Mesothelial cell of epicardium (in vitro differentiated cells): ENCODE measurements at regions not wholly inside any gene's neighbourhood (a gene's known extent, or its start where the extent isn't known, plus 50 kb on each side); places are given as distances from the start of the nearest gene placed in this dataset.

Experiments
- DNase-seq, 2 experiments: peaks; one replicate each; pipeline ENCODE4 v3.0.0; 2021; ENCODE audit warnings: low spot score in 2 of 2; ENCODE audit not compliant: unreplicated experiment in 2 of 2
- H3K27ac Mint-ChIP-seq: 2 replicates; pipeline ENCODE4 v1.8.0; 2021; ENCODE audit warnings: mixed read lengths
- H3K27me3 Mint-ChIP-seq: 2 replicates; pipeline ENCODE4 v1.8.0; 2021; ENCODE audit warnings: low read depth, mixed read lengths
- H3K36me3 Mint-ChIP-seq: 2 replicates; pipeline ENCODE4 v1.8.0; 2021; ENCODE audit warnings: mixed read lengths
- H3K4me1 Mint-ChIP-seq: 2 replicates; pipeline ENCODE4 v1.8.0; 2021; ENCODE audit warnings: mixed read lengths
- H3K4me3 Mint-ChIP-seq: 2 replicates; pipeline ENCODE4 v1.8.0; 2021; ENCODE audit warnings: mild to moderate bottlenecking, moderate library complexity, mixed read lengths
- H3K9me3 Mint-ChIP-seq: 2 replicates; pipeline ENCODE4 v1.8.0; 2021; ENCODE audit warnings: mixed read lengths
- TF ChIP-seq, protein P1 (sequence below): fragments of 200-600 bp; sonication (generic); IDR thresholded peaks from one replicate; pipeline ENCODE4 v1.5.0; 2021; ENCODE audit warnings: antibody characterized with exemption; ENCODE audit not compliant: unreplicated experiment

DNA sequence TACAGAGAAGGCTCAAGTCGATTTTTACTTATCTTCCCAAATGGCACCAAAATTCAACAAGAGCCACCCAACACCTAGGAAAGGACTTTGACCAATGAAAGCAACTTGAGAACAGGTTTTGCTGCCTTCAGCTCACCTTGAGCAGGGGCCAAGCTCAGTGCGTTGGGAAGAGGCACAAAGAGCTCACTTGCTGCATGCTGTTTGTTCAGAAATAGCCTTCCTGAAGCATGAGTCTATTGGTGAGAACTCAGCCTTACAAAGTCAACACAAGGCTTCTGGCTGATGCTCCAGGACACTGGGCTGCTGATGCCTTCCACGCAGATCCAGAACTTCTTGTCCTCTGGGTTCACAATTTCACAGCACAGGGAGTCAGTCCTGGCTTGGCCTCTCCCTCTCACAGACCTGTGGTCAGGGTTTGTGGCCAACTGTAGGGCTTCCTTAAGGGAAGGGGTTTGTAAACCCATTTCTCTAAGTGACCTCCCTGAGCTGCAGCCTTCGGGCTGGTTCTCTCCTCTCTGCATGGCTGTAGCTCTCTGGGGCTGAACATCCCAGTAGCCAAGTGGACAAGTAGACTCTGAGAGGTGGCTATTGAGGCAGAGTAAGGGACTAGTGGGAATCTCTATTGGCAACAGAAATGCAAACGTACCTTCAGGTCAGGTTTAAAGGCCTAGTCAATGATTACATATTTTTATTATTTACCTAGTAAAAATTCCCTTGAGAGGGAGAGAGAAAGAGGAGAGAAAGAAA lies 124.7 kb upstream of the GATA6 start:
- Mint-ChIP-seq H3K9me3 (peaks cover 5% of the 10 kb centered on the region), H3K4me1 (peaks cover 10% of the 10 kb centered on the region), H3K27me3 (peaks cover 24% of the 10 kb centered on the region), H3K36me3 (no peaks in the 10 kb centered on the region), H3K4me3 (no peak overlapping the region), H3K27ac (no peak overlapping the region)
- TF ChIP-seq, protein P1, sequence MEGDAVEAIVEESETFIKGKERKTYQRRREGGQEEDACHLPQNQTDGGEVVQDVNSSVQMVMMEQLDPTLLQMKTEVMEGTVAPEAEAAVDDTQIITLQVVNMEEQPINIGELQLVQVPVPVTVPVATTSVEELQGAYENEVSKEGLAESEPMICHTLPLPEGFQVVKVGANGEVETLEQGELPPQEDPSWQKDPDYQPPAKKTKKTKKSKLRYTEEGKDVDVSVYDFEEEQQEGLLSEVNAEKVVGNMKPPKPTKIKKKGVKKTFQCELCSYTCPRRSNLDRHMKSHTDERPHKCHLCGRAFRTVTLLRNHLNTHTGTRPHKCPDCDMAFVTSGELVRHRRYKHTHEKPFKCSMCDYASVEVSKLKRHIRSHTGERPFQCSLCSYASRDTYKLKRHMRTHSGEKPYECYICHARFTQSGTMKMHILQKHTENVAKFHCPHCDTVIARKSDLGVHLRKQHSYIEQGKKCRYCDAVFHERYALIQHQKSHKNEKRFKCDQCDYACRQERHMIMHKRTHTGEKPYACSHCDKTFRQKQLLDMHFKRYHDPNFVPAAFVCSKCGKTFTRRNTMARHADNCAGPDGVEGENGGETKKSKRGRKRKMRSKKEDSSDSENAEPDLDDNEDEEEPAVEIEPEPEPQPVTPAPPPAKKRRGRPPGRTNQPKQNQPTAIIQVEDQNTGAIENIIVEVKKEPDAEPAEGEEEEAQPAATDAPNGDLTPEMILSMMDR, result no peak
- DNase-seq, result no peak

DNA sequence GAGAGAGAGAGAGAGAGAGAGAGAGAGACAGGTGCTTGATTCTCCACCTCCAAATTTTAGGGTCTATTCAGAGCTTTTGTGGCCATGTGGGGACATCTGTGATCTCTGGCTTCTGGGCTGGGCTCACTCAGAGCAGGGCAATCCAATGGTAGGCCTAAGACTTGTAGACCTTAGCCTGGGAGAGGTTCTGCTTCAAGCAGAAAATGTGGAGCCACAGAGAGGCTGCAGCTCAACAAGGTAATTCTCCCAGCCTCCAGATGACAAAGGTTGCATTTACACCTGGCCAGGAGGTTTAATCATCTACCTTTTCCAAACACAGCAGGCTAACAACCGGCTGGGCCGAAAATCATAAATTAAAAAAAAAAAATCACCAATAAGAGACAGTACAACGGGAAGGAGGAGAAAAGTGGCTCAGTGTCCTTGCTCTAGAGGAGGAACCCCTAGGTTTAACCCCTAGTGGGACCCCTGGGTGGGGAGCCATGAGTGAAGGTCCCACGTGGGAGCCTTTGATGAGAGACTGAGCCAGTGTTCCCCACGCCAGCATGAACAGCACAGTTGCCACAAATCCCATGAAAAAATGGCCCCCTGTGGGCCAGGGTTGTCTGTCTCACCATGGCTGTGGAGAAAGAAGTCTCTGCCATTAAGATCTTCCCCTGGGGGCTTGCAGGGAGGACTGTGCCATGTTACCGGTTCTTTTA lies 124.0 kb upstream of the GATA6 start:
- Mint-ChIP-seq H3K9me3 (peaks cover 4% of the 10 kb centered on the region), H3K36me3 (no peaks in the 10 kb centered on the region), H3K4me1 (peaks cover 10% of the 10 kb centered on the region), H3K4me3 (no peak overlapping the region), H3K27ac (no peak overlapping the region), H3K27me3 (peaks cover 23% of the 10 kb centered on the region)
- no peak for DNase-seq
- TF ChIP-seq, protein P1, result no peak

DNA sequence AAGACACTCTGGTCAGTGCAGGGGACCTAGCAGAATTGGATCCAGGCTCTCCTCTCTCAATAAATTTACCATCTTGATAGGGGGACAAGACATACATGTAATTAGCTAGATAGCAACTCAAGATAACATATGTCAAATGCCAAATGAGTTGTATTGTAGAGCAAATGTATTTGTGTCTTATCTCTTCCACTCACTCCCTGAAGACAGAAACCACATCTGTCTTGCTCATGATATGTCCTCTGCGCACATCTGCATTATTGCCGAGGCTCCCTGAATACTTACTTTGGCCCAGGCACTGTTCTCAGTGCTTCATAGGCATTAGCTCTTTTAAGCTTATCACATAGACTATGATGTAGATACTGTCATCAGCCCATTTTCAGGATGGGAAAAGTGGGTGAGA lies 122.9 kb upstream of the GATA6 start:
- Mint-ChIP-seq H3K36me3 (no peaks in the 10 kb centered on the region), H3K4me1 (peaks cover 10% of the 10 kb centered on the region), H3K9me3 (no peaks in the 10 kb centered on the region), H3K27me3 (peaks cover 20% of the 10 kb centered on the region), H3K4me3 (no peak overlapping the region), H3K27ac (no peak overlapping the region)
- no peak for DNase-seq
- TF ChIP-seq, protein P1, result no peak

DNA sequence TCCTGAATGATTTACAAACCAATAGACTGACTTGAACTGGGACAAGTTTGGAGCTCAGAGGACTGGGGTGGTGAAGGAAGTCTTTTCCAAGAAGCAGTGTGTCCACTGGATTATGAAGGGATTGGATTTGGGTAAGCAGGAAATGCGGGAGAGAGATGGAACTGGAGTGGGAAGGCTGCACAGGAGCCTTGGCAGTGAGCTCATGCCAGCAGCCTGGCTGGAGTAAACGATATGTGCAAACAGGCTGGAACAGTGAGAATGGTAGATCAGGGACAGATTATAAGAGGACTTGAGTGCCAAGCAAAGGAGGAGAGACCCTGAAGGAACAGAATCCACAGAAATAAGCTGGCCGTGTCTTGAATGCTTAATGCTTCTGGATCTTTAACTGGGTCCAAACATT lies 121.9 kb upstream of the GATA6 start:
- peaks cover 10% of the 10 kb centered on the region for H3K4me1 Mint-ChIP-seq
- H3K9me3 Mint-ChIP-seq, result no peaks in the 10 kb centered on the region
- TF ChIP-seq, protein P1, result no peak
- H3K36me3 Mint-ChIP-seq, result no peaks in the 10 kb centered on the region
- no peak overlapping the region for H3K4me3 Mint-ChIP-seq
- DNase-seq, result no peak
- no peak overlapping the region for H3K27ac Mint-ChIP-seq
- H3K27me3 Mint-ChIP-seq, result peaks cover 16% of the 10 kb centered on the region

DNA sequence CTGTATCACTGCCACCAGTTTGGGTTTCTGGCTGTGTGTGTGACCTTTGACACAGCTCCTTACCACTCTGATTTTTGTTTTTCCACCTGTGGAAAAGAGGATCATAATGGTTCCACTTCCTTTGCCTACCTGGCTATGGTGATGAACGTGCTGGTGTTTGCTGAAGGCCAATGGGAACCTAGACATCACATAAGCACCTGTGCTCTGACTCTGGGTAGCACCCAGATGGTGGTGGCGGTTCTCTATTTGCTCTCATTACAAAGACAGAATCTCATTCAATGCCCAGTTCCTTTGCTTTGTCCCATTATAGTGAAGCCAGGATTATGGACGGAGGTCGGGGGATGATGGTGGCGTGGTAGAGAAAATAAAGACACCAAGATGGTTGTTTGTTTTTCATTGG lies 121.2 kb upstream of the GATA6 start:
- TF ChIP-seq, protein P1, result no peak
- H3K27ac Mint-ChIP-seq, result no peak overlapping the region
- H3K4me3 Mint-ChIP-seq, result no peak overlapping the region
- no peak for DNase-seq
- no peaks in the 10 kb centered on the region for H3K36me3 Mint-ChIP-seq
- H3K27me3 Mint-ChIP-seq, result peaks cover 16% of the 10 kb centered on the region
- peaks cover 10% of the 10 kb centered on the region for H3K4me1 Mint-ChIP-seq
- H3K9me3 Mint-ChIP-seq, result no peaks in the 10 kb centered on the region
